Adrenal gland (tissue), 9 donors: ENCODE measurements at regions not wholly inside any gene's neighbourhood (a gene's known extent, or its start where the extent isn't known, plus 50 kb on each side); places are given as distances from the start of the nearest gene placed in this dataset.
"Not testable (repeated sequence)": the region's sequence is repeated elsewhere in the genome, so short reads cannot be mapped to it uniquely, and the experiment has no call there.

Source experiments
- DNase-seq, 7 donors: peaks; one replicate each; pipeline ENCODE4 v3.0.0-alpha.2; 2019 to 2020
- H3K27ac ChIP-seq, 5 donors: fragments of 200-600 bp; sonication (generic) in 4 of 5; 1 replicate in 3 of 5; 2 replicates in 2 of 5; pipeline versions ENCODE4 v1.5.1 to v1.8.0; 2016 to 2020; ENCODE audit warnings: mild to moderate bottlenecking in 1 of 5
- H3K27me3 ChIP-seq: fragments of 200-600 bp; 2 replicates; pipeline ENCODE4 v1.8.0; 2021
- H3K36me3 ChIP-seq, 2 donors: fragments of 200-600 bp; replicated peaks in 1 of 2; 1 replicate in 1 of 2; 2 replicates in 1 of 2; pipeline versions ENCODE4 v1.5.1 to v1.8.0; 2018 to 2022
- H3K4me1 ChIP-seq, 2 donors: fragments of 200-600 bp; replicated peaks in 1 of 2; 1 replicate in 1 of 2; 2 replicates in 1 of 2; pipeline versions ENCODE4 v1.5.1 to v1.8.0; 2018 to 2021
- H3K4me3 ChIP-seq, 4 donors: fragments of 200-600 bp; sonication (generic) in 3 of 4; one replicate each; pipeline ENCODE4 v1.5.1; 2016 to 2018
- H3K9me3 ChIP-seq, 3 donors: fragments of 200-600 bp; sonication (generic) in 1 of 3; replicated peaks in 1 of 3; 1 replicate in 2 of 3; 2 replicates in 1 of 3; pipeline versions ENCODE4 v1.5.1 to v1.8.0; 2016 to 2021
- WGBS, 4 donors: extraction: QIAGEN DNeasy Blood & Tissue Kit in 2 of 4; methylation state at CpG; one replicate each; pipeline versions ENCODE4 v1.1.5 to v1.1.7; 2013 to 2017; 5-methylcytosine and 5-hydroxymethylcytosine counted together
- intact Hi-C, 2 donors: fragments of 100-400 bp; cut with DNase I; formaldehyde crosslinking; loops; one replicate each; pipeline versions ENCODE4 v1.14.1 to v1.15.0; 2022 to 2023
- donor health status: healthy with polysubstance abuse.
- donor health status: Bipolar disorder and iron deficiency.
- donor health status: DM: yes; HTN: yes; CAD: no.
- donor health status: DM: no; HTN: no; CAD: no.
- donor health status: DM: no; HTN: no; CAD: no.

DNA sequence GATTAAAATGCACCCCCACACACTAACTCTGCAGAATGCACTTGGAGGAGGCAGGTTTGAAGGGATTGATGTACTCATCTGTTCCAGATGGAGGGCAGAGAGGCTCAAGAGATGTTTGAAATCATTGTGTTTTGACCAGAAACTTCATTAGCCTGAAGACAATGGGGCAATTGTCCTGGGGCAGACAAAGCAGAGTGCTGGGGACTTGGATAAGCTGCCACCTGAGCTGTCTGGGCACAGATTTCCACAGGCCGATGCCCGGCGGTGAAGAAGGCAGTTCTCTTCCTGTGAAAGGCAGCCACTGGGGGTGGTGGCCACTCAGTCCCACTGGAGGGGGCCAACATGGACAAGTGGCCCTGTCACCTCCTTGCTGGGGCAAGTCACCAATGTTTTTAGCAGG lies 181.0 kb downstream of the BCL2L11 start:
- intact Hi-C loops, H3K27ac ChIP-seq, H3K4me3 ChIP-seq: not testable (repeated sequence)

DNA sequence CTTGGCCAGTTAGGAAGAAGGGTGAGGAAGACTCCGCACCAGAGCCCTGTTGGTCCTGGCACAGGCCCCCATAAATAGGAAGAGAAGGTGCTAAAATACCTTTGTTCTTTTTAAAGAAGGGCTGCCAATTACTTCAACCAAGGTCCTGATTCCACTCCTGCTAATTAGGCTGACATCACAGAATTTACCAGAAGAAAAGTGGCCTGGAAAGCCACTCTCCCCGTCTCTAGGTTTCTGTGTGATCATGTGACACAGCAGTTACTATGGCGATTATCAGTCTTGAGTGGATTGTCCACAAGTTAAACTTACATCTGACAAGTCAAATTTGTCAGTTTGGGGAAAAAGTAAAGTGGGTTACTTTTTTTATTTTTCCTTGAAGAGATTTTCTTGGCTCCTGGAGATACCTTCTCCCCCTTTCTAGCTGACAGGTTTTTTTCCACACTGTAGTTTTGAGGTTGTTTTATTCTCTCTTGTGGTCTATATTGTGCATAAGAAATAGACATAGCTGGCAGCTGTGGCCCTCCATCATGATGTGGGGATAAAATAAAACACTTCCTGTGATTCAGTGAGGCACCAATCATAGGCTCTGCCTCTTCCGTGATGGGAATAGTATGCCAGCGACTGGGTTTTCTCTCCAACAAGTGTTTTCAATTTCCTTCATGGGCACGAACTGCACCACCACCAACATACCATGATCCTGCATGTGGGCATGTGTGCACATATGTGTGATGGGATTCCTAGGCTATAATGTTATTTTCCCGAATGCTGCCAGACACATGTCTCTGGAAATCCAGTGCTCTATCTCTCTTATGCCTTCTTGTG lies 181.9 kb downstream of the BCL2L11 start:
- DNase-seq, result peak in 1 of 7 donors; percentile 13
- H3K27me3 ChIP-seq, H3K9me3 ChIP-seq, H3K4me1 ChIP-seq, intact Hi-C loops, H3K36me3 ChIP-seq, H3K27ac ChIP-seq, H3K4me3 ChIP-seq: not testable (repeated sequence)
- 67 to 74% methylated on average over 6 of the region's 7 CpGs; no CpG with 5 or more reads in 2 of the 4 donors for WGBS, 4 donors

More for the DNA sequence above, 181.0 kb downstream of the BCL2L11 start:
- H3K27me3 ChIP-seq, H3K9me3 ChIP-seq, DNase-seq, H3K36me3 ChIP-seq, H3K4me1 ChIP-seq: not testable (repeated sequence)
- WGBS, 4 donors, result no CpG with 5 or more reads among the region's 3 CpGs

DNA sequence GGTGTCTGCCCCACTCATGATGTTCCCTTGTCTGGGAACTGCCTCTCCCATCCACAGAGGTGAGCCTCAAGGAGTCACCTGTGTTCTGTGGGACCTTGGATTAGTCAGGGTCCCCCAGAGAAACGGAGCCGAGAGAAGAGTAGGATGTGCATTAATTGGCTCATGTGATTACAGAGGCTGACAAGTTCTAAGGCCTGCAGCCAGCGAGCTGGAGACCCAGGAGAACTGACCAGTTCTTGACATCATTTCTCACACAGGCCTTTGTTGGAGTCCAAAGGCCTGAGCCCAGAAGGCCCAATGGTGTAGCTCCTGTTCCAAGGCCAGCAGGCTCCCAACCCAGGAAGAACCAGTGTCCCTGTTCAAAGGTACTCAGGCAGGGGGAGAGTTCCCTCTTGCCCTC lies 186.6 kb downstream of the BCL2L11 start:
- WGBS, 4 donors, result 96 to 100% (median 98%) methylated on average over 3 of the region's 3 CpGs
- H3K4me3 ChIP-seq, result not testable (repeated sequence)

DNA sequence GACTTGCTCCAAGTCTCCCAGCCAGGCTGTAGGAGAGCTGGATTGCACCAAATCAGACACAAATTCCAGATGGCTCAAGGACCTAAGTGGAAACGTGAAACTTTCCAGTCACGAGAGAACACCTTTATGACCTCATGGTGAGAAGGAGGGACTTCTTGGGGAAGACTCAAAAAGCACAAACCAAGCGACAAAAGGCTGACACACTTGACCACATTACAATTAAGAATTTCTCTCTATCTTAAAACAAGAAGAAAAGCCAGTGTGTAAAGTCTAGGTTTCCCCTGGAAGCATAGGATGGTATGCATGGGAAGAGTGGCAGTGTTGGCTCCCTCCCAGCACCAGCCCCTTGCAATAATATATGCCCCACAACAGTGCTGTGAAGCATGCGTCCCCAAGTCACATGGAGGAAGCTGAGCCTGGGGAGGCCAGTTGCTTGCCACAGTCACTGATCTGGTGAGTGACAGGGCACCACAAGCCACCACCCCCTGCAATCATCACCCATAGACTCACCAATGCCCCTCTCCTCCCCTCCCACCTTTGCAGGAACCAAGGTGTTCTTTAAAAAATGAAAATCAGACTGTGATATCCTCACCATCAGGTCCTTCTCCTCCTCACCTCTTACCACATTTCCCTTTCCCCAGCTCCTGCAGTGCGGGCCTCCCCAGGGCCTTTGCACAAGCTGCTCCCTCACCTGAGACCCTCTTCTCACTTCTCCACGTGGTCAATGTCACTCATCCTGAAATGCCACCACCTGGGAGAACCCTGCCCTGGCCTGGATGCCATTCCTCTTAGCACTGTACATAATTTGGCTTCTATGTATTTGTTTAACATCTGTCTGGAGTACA lies 188.7 kb downstream of the BCL2L11 start:
- H3K27me3 ChIP-seq, H3K4me1 ChIP-seq, H3K9me3 ChIP-seq, intact Hi-C loops, H3K36me3 ChIP-seq, DNase-seq, H3K4me3 ChIP-seq, H3K27ac ChIP-seq: not testable (repeated sequence)
- WGBS, 4 donors, result 89 to 100% (median 92%) methylated on average over 5 of the region's 6 CpGs

More for the DNA sequence above, 186.6 kb downstream of the BCL2L11 start:
- H3K4me1 ChIP-seq, H3K27me3 ChIP-seq, DNase-seq, H3K9me3 ChIP-seq, intact Hi-C loops, H3K27ac ChIP-seq, H3K36me3 ChIP-seq: not testable (repeated sequence)

DNA sequence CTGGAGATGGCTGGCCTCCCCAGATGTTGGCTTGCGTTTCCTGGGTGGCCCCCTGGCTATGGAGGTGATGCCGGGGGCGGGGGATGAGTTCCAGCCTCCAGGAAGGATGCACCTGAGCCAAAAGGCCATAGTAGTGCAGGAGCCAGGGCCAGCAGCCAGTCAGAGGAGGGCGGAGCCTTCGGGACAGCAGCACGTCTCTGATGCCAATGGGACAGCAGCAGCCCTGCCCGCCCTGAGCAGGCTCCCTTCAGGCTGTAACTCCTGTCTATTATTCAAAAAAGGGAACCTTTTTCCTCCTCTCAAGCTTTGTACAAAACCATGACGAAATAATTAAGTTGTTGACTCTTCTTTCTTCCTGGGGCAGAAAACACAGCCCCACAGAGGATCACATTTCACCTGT lies 189.7 kb downstream of the BCL2L11 start:
- WGBS, 4 donors, result 80 to 88% (median 81%) methylated on average over 3 to 5 of the region's 8 CpGs; no CpG with 5 or more reads in 1 of the 4 donors
- H3K27ac ChIP-seq, H3K4me3 ChIP-seq, H3K4me1 ChIP-seq, H3K9me3 ChIP-seq, H3K27me3 ChIP-seq, H3K36me3 ChIP-seq, DNase-seq, intact Hi-C loops: not testable (repeated sequence)

- H3K4me3 ChIP-seq, intact Hi-C loops, H3K36me3 ChIP-seq, H3K4me1 ChIP-seq, H3K9me3 ChIP-seq, H3K27ac ChIP-seq, DNase-seq, H3K27me3 ChIP-seq: not testable (repeated sequence)
- WGBS, 4 donors, result 100% methylated on average over 1 of the region's 6 CpGs; no CpG with 5 or more reads in 3 of the 4 donors
Observed at GRCh38 chr2:111311568-111311967, 190.9 kb downstream of the BCL2L11 start.

DNA sequence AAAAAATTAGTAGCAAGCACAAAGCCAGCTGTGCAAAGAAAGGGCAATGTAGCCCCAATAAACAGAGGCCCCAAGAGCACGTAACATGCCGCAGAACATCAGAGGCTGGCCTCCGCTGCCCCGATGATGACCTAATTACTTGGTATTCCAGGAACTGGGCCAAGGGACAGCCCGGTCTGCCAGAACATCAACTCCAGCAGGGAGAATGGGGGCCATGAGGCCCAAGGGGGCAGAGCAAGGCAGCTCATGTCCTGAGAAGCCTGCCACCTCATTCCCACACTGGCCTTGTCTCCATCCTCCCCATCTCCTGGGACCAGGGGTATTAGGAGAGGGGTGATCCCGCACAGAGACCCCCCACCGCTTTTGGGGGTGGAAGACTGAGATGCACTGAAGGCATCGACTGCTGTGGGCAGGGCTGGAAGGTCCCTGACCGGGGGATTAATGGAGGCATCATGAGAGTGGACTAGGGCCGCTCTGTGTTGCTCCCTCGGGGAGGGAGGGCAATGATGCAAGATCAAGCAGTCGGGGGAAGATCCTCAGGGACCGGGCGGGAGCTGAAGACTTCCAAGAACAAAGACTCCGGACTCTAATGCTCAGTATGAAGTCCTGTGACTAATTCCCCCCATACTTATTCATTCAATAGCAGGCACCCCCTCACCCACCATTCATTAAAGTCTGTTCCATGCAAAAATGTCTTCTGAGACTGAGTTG lies 192.3 kb downstream of the BCL2L11 start:
- peak; percentile 31 to 80 (median 59) for DNase-seq
- H3K27me3 ChIP-seq, H3K36me3 ChIP-seq, H3K4me3 ChIP-seq, H3K27ac ChIP-seq, H3K9me3 ChIP-seq, H3K4me1 ChIP-seq, intact Hi-C loops: not testable (repeated sequence)
- WGBS, 4 donors, result 55 to 76% (median 70%) methylated on average over 3 to 13 of the region's 15 CpGs

GRCh38 chr2:111313711-111314110 lies 193.0 kb downstream of the BCL2L11 start:
- H3K27ac ChIP-seq, H3K36me3 ChIP-seq, intact Hi-C loops, DNase-seq, H3K4me1 ChIP-seq, H3K4me3 ChIP-seq, H3K9me3 ChIP-seq, H3K27me3 ChIP-seq: not testable (repeated sequence)
- 45 to 100% (median 61%) methylated on average over 2 of the region's 3 CpGs for WGBS, 4 donors

GRCh38 chr2:111315188-111315917 lies 194.6 kb downstream of the BCL2L11 start:
- H3K4me1 ChIP-seq, DNase-seq, H3K36me3 ChIP-seq, H3K27ac ChIP-seq, H3K9me3 ChIP-seq, intact Hi-C loops, H3K27me3 ChIP-seq, H3K4me3 ChIP-seq: not testable (repeated sequence)
- 81 to 100% (median 90%) methylated on average over 8 to 11 of the region's 13 CpGs for WGBS, 4 donors

- H3K36me3 ChIP-seq, H3K27me3 ChIP-seq, H3K27ac ChIP-seq, intact Hi-C loops, H3K9me3 ChIP-seq, DNase-seq, H3K4me3 ChIP-seq, H3K4me1 ChIP-seq: not testable (repeated sequence)
- 92 to 98% (median 95%) methylated on average over 5 to 8 of the region's 9 CpGs for WGBS, 4 donors
Observed at GRCh38 chr2:111316221-111316741, 195.6 kb downstream of the BCL2L11 start.
